GM12891 (cell line): ENCODE measurements at regions not wholly inside any gene's neighbourhood (a gene's known extent, or its start where the extent isn't known, plus 50 kb on each side); places are given as distances from the start of the nearest gene placed in this dataset.

Source experiments
- POLR2AphosphoS5 ChIP-seq: IDR thresholded peaks from 2 replicates; pipeline ENCODE4 v1.6.1; 2011; ENCODE audit warnings: low read depth, low read length, control low read depth
- TAF1 ChIP-seq: IDR thresholded peaks from 2 replicates; pipeline ENCODE4 v1.6.1; 2011; ENCODE audit warnings: low read depth, low read length, control low read depth

DNA sequence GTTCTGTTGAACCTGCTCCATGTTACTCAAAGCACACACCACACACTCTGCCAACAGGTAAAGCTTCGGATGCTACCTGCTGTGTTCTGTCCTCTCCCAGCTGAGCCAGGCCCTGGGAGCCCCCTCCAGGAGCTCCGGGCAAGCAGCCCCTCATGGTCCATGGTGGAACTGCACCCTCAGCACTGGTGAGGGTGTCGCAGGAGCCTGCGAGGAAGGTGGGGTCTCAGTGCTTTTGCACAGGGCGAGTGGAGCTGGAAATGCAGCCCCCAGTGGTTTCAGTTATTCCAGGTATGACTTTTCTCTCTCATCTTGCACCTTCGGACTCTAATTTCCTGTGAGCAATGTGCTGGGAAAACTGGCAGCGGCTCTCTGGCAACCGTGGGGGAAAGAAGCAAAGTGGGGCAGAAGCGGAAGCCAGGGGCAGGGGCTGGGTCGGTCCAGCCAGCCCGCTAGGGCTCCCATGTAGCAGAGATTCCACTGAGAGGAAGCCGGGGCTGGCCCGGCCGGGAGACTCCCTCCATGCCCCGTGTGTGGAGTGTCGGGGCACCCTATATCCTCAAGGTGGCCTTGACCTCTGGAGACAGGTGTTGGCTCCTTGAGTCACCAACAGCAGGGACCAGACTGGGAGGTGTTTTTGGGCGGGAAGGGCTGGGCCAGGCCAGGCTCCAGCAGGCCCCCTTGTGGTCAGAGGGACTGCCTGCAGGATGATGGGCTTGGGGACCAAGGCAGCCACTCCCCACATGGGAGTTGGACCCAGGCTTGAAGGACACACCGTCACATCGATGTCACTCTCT is 75.6 kb upstream of the PRSS3 start:
- TF ChIP-seq POLR2AphosphoS5 (no peak), TAF1 (no peak)
